OCI-LY3 (cell line): ENCODE measurements at regions not wholly inside any gene's neighbourhood (a gene's known extent, or its start where the extent isn't known, plus 50 kb on each side); places are given as distances from the start of the nearest gene placed in this dataset.

Experiments
- H2AFZ ChIP-seq: fragments of 200-600, 300-600 bp; shearing (Covaris generic); 2 replicates; pipeline ENCODE4 v1.6.0; 2014; ENCODE audit warnings: antibody characterized with exemption, low read depth, low read length
- H3K27ac ChIP-seq: fragments of 200-600, 300-600 bp; sonication (generic); 2 replicates; pipeline ENCODE4 v1.5.1; 2014; ENCODE audit warnings: mild to moderate bottlenecking, low read length, moderate library complexity, mixed read lengths
- H3K27me3 ChIP-seq: fragments of 200-600, 300-600 bp; sonication (generic); 2 replicates; pipeline ENCODE4 v1.6.1; 2014; ENCODE audit warnings: low read depth, low read length, mixed read lengths
- H3K36me3 ChIP-seq: fragments of 200-600, 300-600 bp; sonication (generic); replicated peaks from 2 replicates; pipeline ENCODE3; 2014; ENCODE audit warnings: low read depth, low read length, mixed read lengths
- H3K4me1 ChIP-seq: fragments of 300-600, 200-600 bp; sonication (generic); 2 replicates; pipeline ENCODE4 v1.6.1; 2014; ENCODE audit warnings: low read length, mixed read lengths
- H3K4me2 ChIP-seq: fragments of 200-600, 300-600 bp; sonication (generic); 2 replicates; pipeline ENCODE4 v1.6.1; 2014; ENCODE audit warnings: low read length, mixed read lengths
- H3K4me3 ChIP-seq: fragments of 300-600, 200-600 bp; sonication (generic); 2 replicates; pipeline ENCODE4 v1.5.1; 2014; ENCODE audit warnings: antibody characterized with exemption, mild to moderate bottlenecking, low read length, moderate library complexity
- H3K79me2 ChIP-seq: fragments of 300-600, 200-600 bp; shearing (Covaris generic); 2 replicates; pipeline ENCODE4 v1.6.1; 2014; ENCODE audit warnings: mild to moderate bottlenecking, low read length, mixed read lengths
- H3K9ac ChIP-seq: fragments of 300-600, 200-600 bp; shearing (Covaris generic); 2 replicates; pipeline ENCODE4 v1.6.0; 2014; ENCODE audit warnings: mild to moderate bottlenecking, low read length, moderate library complexity
- H3K9me3 ChIP-seq: fragments of 200-600, 300-600 bp; shearing (Covaris generic); 2 replicates; pipeline ENCODE4 v1.6.1; 2014; ENCODE audit warnings: low read length, mixed read lengths; ENCODE audit not compliant: insufficient read depth
- H4K20me1 ChIP-seq: fragments of 200-600, 300-600 bp; sonication (generic); 2 replicates; pipeline ENCODE4 v1.6.1; 2016; ENCODE audit warnings: low read length, mixed read lengths; ENCODE audit not compliant: insufficient read depth
- CTCF ChIP-seq: fragments of 200-600, 300-600 bp; sonication (generic); IDR thresholded peaks from 2 replicates; pipeline ENCODE4 v1.5.1; 2014; ENCODE audit warnings: antibody characterized with exemption, low read length, low read depth
- EZH2phosphoT487 ChIP-seq: fragments of 200-600 bp; shearing (Covaris generic); IDR thresholded peaks from 2 replicates; pipeline ENCODE4 v1.6.1; 2018; ENCODE audit warnings: antibody characterized with exemption, mixed run types, low read depth

GRCh38 chr2:16022548-16023240, 82.3 kb downstream of the MYCN start:
- Histone ChIP-seq H2AFZ (no peak overlapping the region), H3K27ac (no peak overlapping the region), H3K27me3 (peaks cover 33% of the 10 kb centered on the region), H3K4me1 (no peaks in the 10 kb centered on the region), H3K4me3 (no peak overlapping the region), H3K79me2 (no peaks in the 10 kb centered on the region), H3K9ac (no peak overlapping the region), H4K20me1 (no peaks in the 10 kb centered on the region), H3K36me3 (no peaks in the 10 kb centered on the region), H3K9me3 (no peaks in the 10 kb centered on the region), H3K4me2 (no peak overlapping the region)
- TF ChIP-seq CTCF (no peak), EZH2phosphoT487 (no peak)

- Histone ChIP-seq H3K27me3 (peaks cover 30% of the 10 kb centered on the region), H2AFZ (no peak overlapping the region), H3K4me3 (no peak overlapping the region), H3K79me2 (no peaks in the 10 kb centered on the region), H3K4me1 (no peaks in the 10 kb centered on the region), H3K9me3 (no peaks in the 10 kb centered on the region), H3K27ac (no peak overlapping the region), H3K9ac (no peak overlapping the region), H3K4me2 (no peak overlapping the region), H4K20me1 (no peaks in the 10 kb centered on the region), H3K36me3 (no peaks in the 10 kb centered on the region)
- no peak for TF ChIP-seq CTCF
- TF ChIP-seq EZH2phosphoT487 = no peak
Observed at GRCh38 chr2:16021611-16022363, 81.4 kb downstream of the MYCN start.

- no peaks in the 10 kb centered on the region for H3K79me2 ChIP-seq
- H4K20me1 ChIP-seq = no peaks in the 10 kb centered on the region
- H3K9ac ChIP-seq = no peak overlapping the region
- no peak overlapping the region for H3K4me2 ChIP-seq
- H3K4me3 ChIP-seq = no peak overlapping the region
- no peaks in the 10 kb centered on the region for H3K36me3 ChIP-seq
- H3K4me1 ChIP-seq = no peaks in the 10 kb centered on the region
- peaks cover 26% of the 10 kb centered on the region for H3K27me3 ChIP-seq
- H3K27ac ChIP-seq = no peak overlapping the region
- no peak overlapping the region for H2AFZ ChIP-seq
- no peak for TF ChIP-seq CTCF
- no peak for TF ChIP-seq EZH2phosphoT487
- H3K9me3 ChIP-seq = no peaks in the 10 kb centered on the region
Observed at GRCh38 chr2:16020389-16021008, 80.1 kb downstream of the MYCN start.
